GM18907 (cell line): ENCODE measurements at regions not wholly inside any gene's neighbourhood (a gene's known extent, or its start where the extent isn't known, plus 50 kb on each side); places are given as distances from the start of the nearest gene placed in this dataset.

Experiments
- ATAC-seq: cut with Tn5 transposase; IDR thresholded peaks from one replicate; pipeline ENCODE4 v1.9.1; 2021; ENCODE audit warnings: mild to moderate bottlenecking, moderate library complexity; ENCODE audit not compliant: unreplicated experiment

DNA sequence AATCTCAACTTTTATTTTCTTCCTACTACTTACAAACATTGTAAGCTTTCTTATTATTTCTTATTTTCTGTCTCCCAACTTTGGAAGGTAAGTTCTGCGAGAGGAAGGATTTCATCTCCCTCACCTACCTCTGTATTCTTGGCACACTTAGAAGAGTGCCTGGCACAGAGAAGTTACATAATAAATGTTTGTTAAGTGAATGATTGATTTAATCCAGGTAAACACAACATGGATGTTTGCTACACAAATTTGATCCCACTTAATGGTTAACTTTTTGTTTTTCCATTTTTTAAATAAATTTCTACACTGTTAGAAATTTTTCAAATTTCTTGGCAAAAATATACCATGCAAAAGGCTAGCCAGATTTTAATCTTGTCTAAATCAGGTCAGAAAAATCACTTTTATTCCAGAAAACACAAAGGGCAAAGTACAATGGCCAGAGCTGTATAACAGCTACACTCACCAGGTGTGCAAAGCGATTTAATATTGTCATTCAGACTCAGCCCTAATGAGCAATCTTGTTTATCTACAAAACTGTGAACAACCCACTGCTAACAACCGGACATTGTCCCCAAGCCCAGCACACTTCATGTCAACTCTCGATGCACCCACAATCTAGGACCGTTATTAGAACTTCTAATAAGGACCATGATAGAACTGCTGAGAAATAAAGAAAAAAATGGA, 222.1 kb upstream of the EEA1 start:
- ATAC-seq, result no peak

DNA sequence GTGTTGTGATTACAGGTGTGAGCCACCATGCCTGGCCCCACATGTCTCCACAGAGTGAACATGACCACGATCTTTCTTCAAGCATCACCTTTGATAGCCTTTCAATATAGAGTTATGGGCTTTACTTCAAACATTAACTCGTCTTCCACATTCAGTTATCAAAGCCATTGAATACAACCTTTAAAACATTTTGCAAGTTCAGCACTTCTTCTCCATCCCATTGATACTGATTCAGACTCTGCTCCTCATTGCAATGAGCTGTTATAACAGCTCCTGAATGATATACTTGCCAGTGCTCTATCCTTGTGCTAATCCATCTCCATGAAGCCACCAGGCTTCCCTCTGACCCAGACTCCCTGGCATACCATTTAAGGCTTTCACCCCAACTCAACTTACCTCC, 223.5 kb upstream of the EEA1 start:
- no peak for ATAC-seq

DNA sequence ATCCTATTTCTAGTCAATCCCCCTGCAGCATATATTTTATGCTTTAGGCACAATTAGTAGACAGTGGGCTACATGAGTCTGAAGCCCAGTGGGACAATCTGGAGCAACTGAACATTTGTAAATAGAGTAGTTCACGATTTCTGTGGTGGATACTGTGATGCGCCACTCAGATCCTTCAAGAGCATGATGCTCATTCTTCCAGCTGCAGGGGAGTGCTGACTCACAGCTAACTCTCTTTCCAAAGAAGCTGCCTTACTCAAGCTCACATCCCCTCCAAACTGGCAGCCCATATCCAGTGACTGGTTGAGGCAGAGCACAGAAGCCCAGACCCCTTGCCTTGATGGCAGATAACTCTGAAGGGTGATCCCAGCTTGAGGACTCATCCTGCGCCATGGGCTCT, 224.2 kb upstream of the EEA1 start:
- no peak for ATAC-seq

DNA sequence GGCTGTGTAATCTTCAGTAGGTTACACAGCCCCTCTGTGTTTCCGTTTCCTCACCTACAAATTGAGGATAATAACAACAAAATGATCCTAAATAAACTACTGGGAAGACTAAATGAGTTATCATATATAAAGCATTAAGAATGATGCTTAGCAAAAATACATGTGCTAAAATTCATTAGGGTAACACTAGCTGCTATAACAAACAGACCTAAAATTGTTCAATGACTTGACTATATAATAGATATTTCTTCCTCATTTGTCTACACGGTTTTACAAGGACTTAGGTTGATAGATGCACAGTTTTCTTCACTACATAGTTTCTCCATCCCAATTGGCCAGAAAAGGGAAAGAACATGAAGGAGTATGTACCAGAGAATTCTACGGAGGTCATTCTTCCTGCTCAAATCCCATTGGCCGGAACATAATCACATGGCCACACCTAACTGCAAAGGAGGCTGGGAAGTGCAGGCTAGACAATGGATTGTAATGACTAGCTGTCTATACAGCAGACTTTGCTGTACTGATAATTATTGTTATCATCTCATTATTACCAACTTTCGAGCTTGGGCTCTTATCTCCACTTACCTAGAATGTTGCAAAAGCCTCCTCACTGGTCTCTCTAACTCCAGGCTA, 223.5 kb upstream of the NUDT4 start:
- no peak for ATAC-seq

DNA sequence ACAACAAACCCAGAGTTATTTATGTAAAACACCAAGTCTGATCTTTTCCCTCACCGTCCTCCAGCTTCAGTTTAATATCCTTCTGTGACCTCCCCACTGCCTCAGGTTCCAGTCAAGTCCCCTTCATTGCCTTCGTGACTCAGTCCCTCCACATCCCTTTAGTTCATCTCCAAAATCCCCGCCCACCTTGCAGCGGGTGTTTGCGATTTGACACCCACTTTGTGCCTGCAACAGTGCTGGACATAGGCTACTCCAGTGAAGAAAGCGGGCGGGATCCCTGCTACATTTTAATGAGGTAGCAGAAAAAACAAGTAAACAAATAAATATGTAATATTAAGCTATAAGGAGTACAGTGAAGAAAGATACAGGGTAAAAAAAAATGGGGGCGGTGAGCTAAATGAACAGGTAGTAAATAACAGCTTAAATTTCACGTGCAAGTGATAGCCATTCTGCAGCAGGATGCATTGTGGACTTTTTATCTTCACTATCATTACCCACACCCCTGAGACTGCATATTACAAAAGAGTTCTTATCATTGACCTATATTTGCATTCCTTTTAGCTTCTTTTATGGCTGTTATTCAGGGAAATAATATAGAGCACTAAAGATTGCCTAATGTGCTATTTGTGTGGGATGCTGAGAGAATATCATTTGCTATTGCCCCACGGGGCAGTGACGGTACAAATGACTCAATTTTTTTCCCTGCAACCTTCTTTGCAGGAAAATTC, 222.8 kb upstream of the NUDT4 start:
- no peak for ATAC-seq

DNA sequence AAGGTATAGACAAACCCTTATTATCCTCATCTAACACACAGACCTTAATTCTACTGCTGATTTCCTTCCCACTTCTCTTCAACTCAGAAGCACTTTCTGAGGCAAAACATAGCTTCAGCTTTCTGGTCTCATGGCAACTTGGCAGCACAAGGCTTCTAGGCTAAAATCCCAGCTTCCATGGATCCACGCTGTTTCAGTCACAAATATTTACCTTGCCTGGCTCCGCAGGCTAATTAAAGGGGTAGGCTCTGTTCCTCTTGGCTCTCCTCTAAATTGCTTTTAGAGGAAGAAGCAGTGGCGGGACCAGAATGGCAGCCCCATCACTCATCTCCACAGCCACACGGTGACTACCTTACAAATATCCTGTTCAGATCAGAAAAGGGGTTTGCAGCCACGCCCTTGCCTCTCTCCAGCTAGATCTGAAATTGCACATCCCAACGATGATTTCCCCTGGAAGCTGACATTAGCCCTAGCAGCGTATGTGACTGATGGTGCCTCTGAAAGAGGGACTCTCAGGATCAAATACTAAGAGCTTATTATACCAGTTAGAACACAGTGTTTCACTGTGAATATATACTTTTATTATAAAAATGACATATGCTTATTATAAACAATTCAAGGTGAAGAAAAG, 221.5 kb upstream of the NUDT4 start:
- ATAC-seq, result no peak

DNA sequence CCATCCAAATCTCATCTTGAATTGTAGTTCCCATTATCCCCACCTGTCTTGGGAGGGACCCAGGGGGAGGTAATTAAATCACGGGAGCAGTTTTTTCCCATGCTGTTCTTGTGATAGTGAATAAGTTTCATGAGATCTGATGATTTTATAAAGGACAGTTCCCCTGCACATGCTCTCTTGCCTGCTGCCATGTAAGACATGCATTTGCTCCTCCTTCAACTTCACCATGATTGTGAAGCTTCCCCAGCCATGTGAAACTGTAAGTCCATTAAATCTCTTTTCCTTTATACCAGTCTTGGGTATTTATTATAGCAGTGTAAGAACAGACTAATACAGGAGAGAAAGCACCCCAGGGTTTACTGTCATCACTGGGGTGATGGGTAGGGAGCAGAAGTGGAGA, 220.4 kb upstream of the NUDT4 start:
- ATAC-seq, result no peak

DNA sequence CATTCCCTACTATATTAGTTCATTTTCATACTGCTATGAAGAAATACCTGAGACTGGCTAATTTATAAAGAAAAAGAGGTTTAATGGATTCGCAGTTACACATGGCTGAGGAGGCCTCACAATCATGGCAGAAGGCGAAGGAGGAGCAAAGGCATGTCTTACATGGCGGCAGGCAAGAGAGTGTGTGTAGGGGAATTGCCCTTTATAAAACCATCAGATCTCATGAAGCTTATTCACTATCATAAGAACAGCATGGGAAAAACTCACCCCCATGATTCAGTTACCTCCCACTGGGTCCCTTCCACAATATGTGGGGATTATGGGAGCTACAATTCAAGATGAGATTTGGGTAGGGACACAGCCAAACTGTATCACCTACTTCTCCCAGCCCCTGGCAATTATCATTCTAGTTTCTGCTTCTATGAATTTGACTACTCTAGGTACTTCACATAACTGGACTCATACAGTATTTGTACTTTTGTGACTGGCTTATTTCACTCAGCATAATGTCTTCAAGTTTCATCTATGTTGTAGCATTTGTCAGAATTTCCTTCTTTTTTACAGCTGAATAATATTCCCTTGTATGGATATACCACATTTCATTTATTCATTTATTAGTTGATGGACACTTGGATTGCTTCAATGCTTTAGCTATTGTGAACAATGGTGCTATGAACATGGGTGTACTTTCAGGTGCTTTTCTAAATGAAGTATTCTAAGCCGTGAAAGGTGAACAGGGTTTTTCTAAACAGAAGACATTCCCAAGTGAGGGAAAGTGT, 219.5 kb upstream of the NUDT4 start:
- ATAC-seq, result no peak

DNA sequence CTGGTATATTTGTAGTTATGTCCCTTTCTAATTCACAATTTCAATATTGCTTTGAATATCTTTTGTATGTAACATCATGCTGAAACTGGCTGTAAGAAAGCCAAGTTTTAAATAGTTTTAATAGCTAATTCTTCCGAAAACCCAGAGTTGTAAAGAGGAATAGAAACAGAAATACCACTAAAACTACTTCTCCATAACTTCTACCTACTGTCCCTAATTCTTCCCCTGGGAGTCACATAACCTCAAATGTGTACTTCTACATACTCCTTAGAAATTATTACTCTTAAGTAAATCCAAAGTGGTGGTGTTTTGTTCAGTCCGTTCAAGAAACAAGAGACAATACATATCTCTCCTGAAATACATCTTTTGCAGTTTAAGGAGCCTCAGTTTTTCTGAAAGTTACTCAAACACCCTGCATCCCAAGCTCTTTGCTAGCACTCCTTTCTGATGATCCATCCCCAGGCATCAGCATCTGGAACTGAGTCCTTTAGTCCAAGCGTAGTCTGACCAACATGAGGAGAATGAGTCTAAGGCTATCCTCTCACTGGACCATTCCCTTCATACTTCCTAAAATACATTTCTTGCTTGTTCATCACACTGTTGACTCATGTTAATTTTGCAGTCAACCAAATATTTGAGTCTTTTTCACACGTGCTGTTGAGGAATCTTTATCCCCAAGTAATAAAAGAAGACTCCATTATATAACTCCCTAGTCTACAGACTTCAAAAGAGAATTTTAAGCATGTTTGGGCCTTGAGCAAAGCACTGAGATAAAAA, 214.3 kb upstream of the NUDT4 start:
- ATAC-seq, result no peak

DNA sequence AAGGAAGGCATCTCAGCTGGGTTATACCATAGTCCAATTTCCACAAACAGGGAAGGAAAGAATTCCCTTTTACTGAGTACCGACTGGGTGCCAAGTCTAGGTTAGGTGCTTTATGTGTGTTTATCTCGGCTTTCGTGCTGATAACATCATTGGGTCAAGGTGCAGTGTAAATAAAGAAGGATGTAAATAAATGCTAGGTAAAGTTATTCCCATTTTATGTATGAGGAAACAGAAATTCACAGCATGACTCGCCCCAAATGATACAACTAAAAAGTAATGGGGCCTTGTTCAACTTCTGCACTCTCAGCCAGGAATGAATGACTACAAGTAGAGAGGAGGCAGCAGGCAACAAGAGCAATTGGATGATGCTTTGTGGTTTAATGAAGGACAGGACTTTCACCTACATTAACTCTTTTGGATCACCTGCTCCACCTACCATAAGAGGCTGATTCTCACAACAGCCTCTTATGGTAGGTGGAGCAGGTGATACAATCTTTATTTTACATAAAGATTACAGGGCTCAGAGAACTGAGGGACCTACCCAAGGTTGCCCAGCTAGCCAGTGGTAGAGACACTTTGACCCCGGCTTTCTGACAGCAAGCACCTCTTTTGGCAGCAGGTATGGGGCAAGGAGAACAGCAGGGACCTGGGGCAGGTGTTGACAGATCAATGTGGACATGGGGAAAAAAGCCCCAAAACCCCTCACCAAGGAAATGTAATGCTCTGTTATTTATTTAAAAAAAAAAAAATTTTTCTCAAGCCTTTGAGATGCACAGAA, 213.4 kb upstream of the NUDT4 start:
- ATAC-seq, result no peak

DNA sequence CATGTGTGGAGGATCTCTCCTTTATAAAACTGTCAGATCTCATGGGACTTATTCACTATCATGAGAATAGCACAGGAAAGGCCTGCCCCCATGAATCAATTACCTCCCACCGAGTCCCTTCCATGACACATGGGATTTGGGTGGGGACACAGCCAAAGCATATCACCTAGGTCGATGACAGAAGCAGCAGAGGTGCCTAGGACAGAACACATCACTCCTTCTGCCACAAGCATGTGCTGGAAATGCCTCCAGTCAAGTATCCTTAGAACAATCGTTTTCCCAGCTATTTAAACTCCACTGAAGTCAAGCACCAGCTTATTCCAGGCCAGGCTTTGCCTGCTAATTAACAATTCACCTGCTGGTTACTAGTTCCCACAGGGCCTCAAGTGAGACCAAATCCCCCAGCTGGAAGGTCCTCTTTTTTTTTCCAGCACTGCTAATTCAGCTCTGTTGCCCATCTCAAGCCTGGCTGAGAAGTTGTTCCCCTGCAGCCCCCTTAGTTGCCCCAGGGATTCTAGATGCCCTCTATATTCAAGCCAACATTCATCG, 212.3 kb upstream of the NUDT4 start:
- ATAC-seq, result no peak

DNA sequence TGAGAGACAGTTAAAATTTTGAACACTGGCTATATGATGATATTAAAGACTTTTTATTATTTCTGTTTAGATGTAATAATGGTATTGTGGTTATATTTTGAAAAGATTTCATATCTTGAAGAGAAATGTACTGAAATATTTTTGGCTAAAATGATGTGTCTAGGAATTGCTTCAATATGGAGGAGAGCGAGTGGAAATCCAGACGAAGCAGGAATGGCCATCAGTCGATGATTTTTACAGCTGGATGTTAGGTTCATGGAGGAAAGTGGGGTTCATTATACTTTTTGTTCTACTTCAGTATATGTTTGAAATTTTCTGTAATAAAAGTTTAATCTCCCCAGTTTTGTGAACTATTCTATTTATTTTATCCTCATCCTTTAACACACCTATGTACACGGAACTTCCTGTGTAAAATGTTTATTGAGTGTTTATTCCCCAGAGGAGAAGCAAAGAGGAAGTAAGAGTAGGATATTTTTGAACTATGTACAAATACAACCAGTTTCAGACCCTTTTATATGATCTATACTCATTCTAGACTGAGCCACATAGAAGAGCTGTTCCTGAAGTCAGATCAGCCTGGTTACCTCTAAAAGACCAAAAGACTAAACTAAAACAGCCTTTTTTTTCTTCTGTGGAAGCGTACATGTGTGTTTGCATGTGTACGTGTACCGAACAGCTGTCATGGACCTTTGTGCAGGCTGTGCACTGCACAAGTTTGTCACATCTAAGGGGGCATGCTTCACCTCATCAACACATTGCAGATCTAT, 211.0 kb upstream of the NUDT4 start:
- ATAC-seq, result peak; percentile 75

DNA sequence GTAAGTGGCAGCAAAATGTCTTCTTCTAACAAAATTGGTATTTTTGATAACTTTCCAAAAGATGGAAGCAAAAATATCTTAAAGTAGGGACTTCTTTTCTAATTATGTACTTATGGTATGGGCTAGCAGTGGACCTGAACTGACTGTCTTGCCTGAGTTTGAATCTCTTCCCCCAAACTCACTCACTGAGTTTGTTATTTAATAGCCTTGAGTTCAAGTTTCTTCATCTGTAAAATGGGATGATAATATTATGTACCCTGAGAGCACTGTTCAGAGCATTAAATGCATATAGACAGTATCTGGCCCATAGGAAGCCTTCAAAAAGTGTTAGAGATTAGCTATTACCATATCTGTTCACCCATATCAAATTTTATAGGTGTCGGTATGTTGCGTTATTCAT, 210.4 kb upstream of the NUDT4 start:
- peak; percentile 18 for ATAC-seq

DNA sequence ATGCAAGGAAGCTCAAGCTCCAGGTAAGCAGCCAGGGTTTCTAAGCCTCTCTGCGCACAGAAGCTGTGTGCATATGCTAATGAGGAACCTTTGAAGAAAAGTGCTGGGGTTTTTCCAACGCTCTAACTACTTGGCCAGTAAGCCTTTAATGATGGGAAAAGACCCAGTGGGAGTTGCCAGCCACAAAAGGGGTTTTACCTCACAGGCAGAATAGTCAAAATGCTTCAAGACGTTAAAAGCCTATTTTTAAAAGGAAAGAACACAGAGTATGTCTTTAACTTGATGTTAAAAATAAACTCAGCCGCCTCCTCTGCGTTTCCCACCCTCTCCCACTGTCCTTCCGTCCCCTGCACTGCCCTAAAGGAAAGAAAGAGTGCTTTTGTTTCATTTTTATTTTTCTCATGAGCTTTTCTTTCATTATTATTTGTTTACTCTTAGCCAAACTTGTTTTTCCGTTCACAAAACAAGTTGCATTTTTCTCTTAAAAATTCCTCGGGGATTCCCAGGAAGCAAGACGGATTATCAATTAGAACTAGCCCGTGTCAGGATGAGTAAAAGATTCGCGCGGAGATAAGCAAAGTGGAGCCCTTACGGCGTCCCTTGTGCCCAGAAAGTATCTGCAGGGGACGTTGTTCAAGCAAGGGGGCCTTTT, 209.8 kb upstream of the NUDT4 start:
- ATAC-seq, result peak; percentile 67

DNA sequence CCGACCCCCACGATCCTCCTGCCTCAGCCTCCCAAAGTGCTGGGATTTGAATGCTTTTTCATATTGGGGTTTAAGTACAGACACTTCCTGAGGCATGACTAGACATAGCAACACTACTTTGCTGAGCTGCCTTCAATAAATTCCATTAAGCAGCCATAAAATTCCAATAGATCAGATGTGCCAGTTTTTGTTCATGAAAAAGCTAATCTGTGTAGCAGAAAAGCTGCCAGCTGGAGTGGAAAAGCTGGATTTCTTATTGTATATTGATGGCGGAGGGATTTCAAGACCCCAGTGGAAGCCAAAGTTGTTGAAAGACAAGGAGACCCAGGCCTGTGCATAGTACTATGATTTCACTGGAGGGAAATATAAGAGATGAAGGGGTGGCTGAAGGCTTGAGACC, 209.0 kb upstream of the NUDT4 start:
- ATAC-seq, result no peak

DNA sequence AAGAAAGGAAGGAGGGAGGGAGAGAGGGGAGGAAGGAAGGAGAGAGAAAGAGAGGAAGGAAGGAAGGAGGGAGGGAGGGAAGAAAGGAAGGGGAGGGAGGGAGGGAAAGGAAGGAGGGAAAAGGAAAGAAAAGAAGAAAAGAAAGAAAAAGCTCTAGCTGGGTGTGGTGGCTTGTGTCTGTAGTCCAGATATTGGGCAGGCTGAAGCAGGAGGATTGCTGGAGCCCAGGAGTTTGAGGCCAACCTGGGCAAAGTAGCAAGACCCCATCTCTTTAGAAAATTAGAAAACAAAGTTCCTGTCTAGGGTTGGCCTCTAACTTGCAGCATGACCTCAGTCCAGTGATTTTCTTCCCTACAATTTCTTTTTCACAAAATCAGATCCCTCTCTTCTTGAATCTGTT, 208.2 kb upstream of the NUDT4 start:
- no peak for ATAC-seq

DNA sequence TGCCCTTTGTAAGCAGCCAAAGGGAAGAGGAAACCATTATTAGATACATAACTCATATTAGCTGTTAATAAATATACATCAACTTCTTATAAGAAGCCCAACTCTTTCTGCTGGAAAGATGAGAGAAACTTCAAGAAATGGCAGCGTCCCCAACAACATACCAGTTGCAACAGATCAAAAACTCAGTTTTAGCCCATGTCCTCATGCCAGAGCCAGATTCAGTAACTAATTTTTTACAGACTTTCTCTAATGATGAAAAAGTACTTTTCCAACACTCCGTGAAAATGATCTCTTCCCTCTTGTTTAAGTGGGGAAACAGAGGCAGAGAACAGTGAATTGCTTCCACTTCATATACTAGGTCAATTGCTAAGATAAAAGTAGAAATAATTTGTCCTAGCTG, 206.8 kb upstream of the NUDT4 start:
- ATAC-seq, result no peak
